Mammary epithelial cell (primary cell): ENCODE measurements at regions not wholly inside any gene's neighbourhood (a gene's known extent, or its start where the extent isn't known, plus 50 kb on each side); places are given as distances from the start of the nearest gene placed in this dataset.

Experiments
- CTCF ChIP-seq, 2 donors: IDR thresholded peaks in 1 of 2; conservative IDR thresholded peaks in 1 of 2; 2 replicates each; pipeline ENCODE4 v1.5.1; 2011 to 2012; ENCODE audit warnings: inconsistent platforms in 2 of 2, low read length in 2 of 2, mild to moderate bottlenecking in 2 of 2, control low read depth in 1 of 2, low read depth in 1 of 2; ENCODE audit not compliant: insufficient read depth in 1 of 2; ENCODE audit errors: extremely low read depth in 1 of 2
- EZH2 ChIP-seq: IDR thresholded peaks from 2 replicates; pipeline ENCODE4 v1.6.1; 2012; ENCODE audit warnings: low read length, inconsistent platforms, borderline replicate concordance

- TF ChIP-seq CTCF (conservative IDR thresholded peaks at IDR 0.05 in 1 of 2, IDR thresholded peaks at IDR 0.05 in 1 of 2; ENCODE audit: extremely low read depth in 1 of 2, insufficient read depth in 1 of 2, low read depth in 1 of 2, low read length in 2 of 2) (no peak), EZH2 (no peak)
Observed at GRCh38 chr18:75810516-75810915, 383.0 kb upstream of the SMIM21 start.
